ENCODE measurements at regions not wholly inside any gene's neighbourhood (a gene's known extent, or its start where the extent isn't known, plus 50 kb on each side); places are given as distances from the start of the nearest gene placed in this dataset.

DNA sequence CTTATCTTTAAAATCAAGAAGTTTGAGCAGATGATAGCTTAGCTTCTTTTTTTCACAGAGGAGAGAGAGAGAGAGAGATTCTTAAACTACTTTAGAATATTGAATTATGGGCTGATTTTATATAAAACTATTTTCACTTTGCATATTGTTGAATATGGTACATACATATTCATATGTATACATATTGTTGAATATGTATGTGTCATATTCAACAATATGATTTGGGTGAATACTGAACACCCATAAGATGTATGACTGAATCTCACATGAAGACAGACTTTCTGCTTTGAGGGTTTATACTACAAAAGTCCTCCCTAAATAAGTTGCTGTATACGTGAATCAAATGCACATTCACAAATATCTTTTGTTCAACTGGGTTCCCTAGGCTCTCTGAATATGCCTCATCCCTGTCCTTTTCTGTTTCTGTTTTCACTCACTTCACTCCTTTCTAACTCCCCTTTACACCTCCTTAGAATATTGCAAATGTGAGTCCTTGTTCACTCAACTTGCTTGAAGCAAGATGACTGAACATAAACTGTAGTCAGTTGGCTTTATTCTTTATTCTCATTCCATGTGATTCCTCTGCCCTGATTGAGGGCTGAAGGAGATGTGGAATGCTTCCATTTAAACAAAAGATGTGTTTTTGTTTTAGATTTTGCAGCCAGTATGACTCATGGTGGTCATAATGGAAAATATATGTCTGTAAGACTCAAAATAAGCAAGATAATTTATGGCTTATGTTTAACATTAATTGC lies 225.4 kb upstream of the DAB2 start:
- DNase-seq (ENCODE audit: low read depth, low spot score): peak; percentile 10
- POLR2A ChIA-PET: no interaction called here
- CTCF ChIA-PET: no interaction called here

DNA sequence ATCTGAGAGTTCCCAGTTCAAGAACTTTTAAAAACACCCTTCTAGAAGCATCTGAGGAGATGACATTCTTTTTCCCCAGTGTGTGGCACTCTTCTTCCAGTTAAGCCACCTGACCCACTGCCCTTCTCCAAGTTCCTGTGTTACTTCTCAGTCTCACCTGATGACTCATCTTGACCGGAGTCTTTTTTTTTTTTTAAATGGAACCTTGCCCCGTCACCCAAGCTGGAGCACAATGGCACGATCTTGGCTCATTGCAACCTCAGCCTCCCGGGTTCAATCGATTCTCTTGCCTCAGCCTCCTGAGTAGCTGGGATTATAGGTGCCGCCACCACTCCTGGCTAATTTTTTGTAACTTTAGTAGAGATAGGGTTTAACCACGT lies 224.1 kb upstream of the DAB2 start:
- no peaks in the 10 kb centered on the region for H3K9me3 ChIP-seq (ENCODE audit: control insufficient read depth, insufficient read depth, low read length)
- no peaks in the 10 kb centered on the region for H3K27me3 ChIP-seq (ENCODE audit: control insufficient read depth, insufficient read depth, low read length)
- POLR2A ChIA-PET: no interaction called here
- no peak for DNase-seq (ENCODE audit: low read depth, low spot score)
- H3K27ac ChIP-seq (ENCODE audit: low read depth, low read length): no peak overlapping the region
- TF ChIP-seq, protein P1, sequence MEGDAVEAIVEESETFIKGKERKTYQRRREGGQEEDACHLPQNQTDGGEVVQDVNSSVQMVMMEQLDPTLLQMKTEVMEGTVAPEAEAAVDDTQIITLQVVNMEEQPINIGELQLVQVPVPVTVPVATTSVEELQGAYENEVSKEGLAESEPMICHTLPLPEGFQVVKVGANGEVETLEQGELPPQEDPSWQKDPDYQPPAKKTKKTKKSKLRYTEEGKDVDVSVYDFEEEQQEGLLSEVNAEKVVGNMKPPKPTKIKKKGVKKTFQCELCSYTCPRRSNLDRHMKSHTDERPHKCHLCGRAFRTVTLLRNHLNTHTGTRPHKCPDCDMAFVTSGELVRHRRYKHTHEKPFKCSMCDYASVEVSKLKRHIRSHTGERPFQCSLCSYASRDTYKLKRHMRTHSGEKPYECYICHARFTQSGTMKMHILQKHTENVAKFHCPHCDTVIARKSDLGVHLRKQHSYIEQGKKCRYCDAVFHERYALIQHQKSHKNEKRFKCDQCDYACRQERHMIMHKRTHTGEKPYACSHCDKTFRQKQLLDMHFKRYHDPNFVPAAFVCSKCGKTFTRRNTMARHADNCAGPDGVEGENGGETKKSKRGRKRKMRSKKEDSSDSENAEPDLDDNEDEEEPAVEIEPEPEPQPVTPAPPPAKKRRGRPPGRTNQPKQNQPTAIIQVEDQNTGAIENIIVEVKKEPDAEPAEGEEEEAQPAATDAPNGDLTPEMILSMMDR (IDR thresholded peaks at IDR 0.05; ENCODE audit: low read depth, low read length): no peak
- CTCF ChIA-PET: no interaction called here
- H3K4me3 ChIP-seq (ENCODE audit: low read depth, low read length): no peak overlapping the region

More for the DNA sequence above, 225.4 kb upstream of the DAB2 start:
- Histone ChIP-seq H3K4me3 (ENCODE audit: low read depth, low read length) (no peak overlapping the region), H3K9me3 (ENCODE audit: control insufficient read depth, insufficient read depth, low read length) (no peaks in the 10 kb centered on the region), H3K27ac (ENCODE audit: low read depth, low read length) (no peak overlapping the region), H3K27me3 (ENCODE audit: control insufficient read depth, insufficient read depth, low read length) (no peaks in the 10 kb centered on the region)
- TF ChIP-seq, protein P1 (IDR thresholded peaks at IDR 0.05; ENCODE audit: low read depth, low read length): no peak

DNA sequence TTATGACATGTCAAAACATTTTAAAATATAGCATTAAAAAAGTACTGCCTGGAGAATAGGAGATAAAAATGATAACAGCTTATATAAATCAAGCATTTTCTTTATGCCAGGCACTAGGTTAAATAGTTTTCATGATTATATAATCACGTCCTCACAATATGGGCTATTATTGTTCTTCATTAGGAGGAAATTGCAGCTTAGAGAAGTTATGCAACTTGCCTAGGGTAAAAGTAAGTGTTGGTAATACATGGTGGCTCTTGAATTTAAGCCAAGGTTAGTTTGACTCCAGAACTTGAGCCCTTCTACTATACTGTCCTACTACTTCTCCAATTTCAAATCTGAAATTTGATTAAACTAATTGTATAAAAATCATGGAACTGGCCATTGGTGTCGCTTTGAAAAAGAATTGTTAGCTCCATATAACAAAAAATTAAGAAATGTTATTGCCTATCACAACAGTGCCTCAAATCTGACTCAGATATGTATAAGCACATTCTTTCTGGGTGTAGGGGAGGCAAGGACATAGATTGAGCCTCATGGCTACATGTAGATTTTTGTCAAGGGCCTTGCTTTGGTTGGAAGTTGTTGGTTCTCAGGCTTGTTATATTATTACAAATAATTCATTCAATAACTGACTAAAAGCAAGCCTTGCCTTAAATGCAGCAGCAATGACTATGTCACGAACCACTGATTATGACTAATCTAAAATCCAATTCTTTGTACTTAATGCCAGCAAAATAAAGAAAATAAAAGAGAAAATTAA lies 223.5 kb upstream of the DAB2 start:
- no peak for DNase-seq (ENCODE audit: low read depth, low spot score)
- CTCF ChIA-PET: no interaction called here
- POLR2A ChIA-PET: no interaction called here

DNA sequence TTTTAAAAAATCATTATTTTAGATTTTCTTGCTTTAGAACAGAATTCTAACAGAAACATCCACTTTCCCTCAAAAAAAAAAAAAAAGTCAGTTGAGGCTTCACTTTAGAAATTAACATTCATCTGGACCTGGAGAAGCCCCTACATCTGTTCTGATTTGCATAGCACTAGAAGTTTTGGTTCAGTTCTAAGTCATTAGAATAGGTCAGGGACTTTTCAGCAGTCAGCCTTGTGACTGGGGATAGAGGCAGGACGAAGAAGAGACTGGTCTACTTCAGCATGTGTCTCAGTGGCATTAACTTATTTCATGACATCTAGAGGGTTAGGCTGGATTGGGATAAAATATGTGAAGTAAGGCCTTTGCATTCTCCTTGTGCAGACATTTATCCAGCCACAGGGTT lies 215.8 kb upstream of the DAB2 start:
- H3K27ac ChIP-seq (ENCODE audit: low read depth, low read length): no peak overlapping the region
- TF ChIP-seq, protein P1 (IDR thresholded peaks at IDR 0.05; ENCODE audit: low read depth, low read length): no peak
- no peak for DNase-seq (ENCODE audit: low read depth, low spot score)
- no peaks in the 10 kb centered on the region for H3K27me3 ChIP-seq (ENCODE audit: control insufficient read depth, insufficient read depth, low read length)
- no peaks in the 10 kb centered on the region for H3K9me3 ChIP-seq (ENCODE audit: control insufficient read depth, insufficient read depth, low read length)
- CTCF ChIA-PET: no interaction called here
- no peak overlapping the region for H3K4me3 ChIP-seq (ENCODE audit: low read depth, low read length)
- POLR2A ChIA-PET: no interaction called here

More for the DNA sequence above, 223.5 kb upstream of the DAB2 start:
- TF ChIP-seq, protein P1 (IDR thresholded peaks at IDR 0.05; ENCODE audit: low read depth, low read length): no peak
- Histone ChIP-seq H3K27me3 (ENCODE audit: control insufficient read depth, insufficient read depth, low read length) (no peaks in the 10 kb centered on the region), H3K4me3 (ENCODE audit: low read depth, low read length) (no peak overlapping the region), H3K9me3 (ENCODE audit: control insufficient read depth, insufficient read depth, low read length) (no peaks in the 10 kb centered on the region), H3K27ac (ENCODE audit: low read depth, low read length) (no peak overlapping the region)

DNA sequence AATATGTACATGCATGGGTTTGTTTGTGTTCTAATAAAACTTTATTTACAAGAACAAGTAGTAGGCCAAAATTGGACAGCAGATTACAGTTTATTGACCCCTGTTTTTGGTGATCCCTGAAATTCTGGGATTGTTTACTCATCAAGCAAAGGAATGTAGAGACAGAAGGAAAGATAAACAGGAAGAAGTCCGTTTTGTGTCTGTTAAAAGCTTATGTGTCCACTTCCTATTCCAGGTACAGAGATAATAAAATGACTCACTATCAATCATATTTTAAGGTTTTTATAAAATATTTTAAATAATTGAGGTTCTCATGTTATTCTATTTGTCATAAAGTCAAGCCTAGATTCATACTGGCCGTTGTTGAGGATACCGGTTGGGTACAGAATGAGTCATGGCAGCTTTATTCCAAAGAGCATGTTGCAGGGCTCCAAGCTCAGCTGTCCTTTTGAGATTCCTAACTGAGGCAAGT lies 214.9 kb upstream of the DAB2 start:
- Histone ChIP-seq H3K4me3 (ENCODE audit: low read depth, low read length) (no peak overlapping the region), H3K9me3 (ENCODE audit: control insufficient read depth, insufficient read depth, low read length) (no peaks in the 10 kb centered on the region), H3K27ac (ENCODE audit: low read depth, low read length) (no peak overlapping the region), H3K27me3 (ENCODE audit: control insufficient read depth, insufficient read depth, low read length) (no peaks in the 10 kb centered on the region)
- POLR2A ChIA-PET: no interaction called here
- TF ChIP-seq, protein P1 (IDR thresholded peaks at IDR 0.05; ENCODE audit: low read depth, low read length): no peak
- CTCF ChIA-PET: no interaction called here
- DNase-seq (ENCODE audit: low read depth, low spot score): no peak

All from AG04450 (cell line).